ENCODE measurements at regions not wholly inside any gene's neighbourhood (a gene's known extent, or its start where the extent isn't known, plus 50 kb on each side); places are given as distances from the start of the nearest gene placed in this dataset.

DNA sequence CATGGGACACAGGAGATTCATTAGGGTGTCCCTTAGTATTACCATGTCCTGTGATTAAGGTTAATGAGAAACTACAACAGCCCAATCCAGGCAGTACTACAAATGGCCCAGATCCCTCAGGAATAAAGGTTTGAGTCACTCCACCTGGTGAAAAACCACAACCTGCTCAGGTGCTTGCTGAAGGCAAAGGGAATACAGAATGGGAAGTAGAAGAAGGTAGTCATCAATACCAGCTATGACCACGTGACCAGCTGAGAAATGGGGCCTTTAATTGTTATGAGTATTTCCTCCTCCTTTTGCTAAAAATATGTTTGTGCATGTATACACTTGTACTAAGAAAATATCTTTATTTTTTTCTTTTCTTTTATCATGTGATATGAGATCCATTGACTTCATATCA is 91.1 kb upstream of the ADAMTS5 start:
- H3K27ac Mint-ChIP-seq (ENCODE audit: unreplicated experiment), result no peak overlapping the region
- no peaks in the 10 kb centered on the region for H3K4me1 Mint-ChIP-seq (ENCODE audit: low read depth, unreplicated experiment)
- TF ChIP-seq CTCF (IDR thresholded peaks at IDR 0.05; ENCODE audit: partially characterized antibody, unreplicated experiment), result no peak
- DNase-seq, result no peak
- H3K9me3 Mint-ChIP-seq (ENCODE audit: unreplicated experiment), result peaks cover under 1% of the 10 kb centered on the region
- H3K27me3 Mint-ChIP-seq (ENCODE audit: unreplicated experiment), result no peaks in the 10 kb centered on the region
- no peak overlapping the region for H3K4me3 Mint-ChIP-seq (ENCODE audit: unreplicated experiment)
- H3K36me3 Mint-ChIP-seq (ENCODE audit: unreplicated experiment), result peaks cover 13% of the 10 kb centered on the region

DNA sequence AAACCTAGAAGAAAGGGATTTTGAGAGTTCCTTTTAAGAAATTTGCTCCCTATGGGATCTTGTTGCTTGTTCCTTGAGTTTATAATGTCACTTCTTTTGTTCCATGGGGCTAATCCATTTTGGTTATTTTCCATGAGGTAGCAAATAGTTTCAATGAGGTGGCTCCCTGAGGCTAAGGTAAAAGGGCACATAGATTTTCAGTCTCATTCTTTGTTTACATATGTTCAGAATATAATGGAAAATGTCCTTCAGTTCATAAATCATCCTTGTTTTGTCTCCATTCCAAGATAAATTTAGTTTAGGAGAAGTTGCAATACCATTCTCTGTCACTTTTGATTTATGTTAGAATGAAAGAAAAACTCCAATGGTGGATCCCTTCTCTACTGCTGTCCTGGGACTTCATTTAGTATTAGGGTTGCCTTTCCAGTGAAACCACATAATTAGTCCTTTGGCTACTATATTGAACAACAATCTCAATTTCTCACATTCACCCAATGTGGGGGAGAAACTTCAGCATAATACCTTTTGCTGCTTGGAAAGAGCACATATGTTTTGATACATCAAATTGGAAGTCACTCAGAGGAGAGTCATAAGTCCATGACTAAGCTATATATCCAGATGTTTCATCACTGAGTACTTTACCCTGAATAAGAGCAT is 80.9 kb upstream of the ADAMTS5 start:
- TF ChIP-seq CTCF (IDR thresholded peaks at IDR 0.05; ENCODE audit: partially characterized antibody, unreplicated experiment), result no peak
- no peaks in the 10 kb centered on the region for H3K9me3 Mint-ChIP-seq (ENCODE audit: unreplicated experiment)
- H3K4me3 Mint-ChIP-seq (ENCODE audit: unreplicated experiment), result no peak overlapping the region
- DNase-seq, result no peak
- peaks cover 4% of the 10 kb centered on the region for H3K36me3 Mint-ChIP-seq (ENCODE audit: unreplicated experiment)
- no peak overlapping the region for H3K27ac Mint-ChIP-seq (ENCODE audit: unreplicated experiment)
- H3K4me1 Mint-ChIP-seq (ENCODE audit: low read depth, unreplicated experiment), result no peaks in the 10 kb centered on the region
- H3K27me3 Mint-ChIP-seq (ENCODE audit: unreplicated experiment), result no peaks in the 10 kb centered on the region

GRCh38 chr21:27047283-27047657 is 80.4 kb upstream of the ADAMTS5 start:
- H3K27me3 Mint-ChIP-seq (ENCODE audit: unreplicated experiment), result no peaks in the 10 kb centered on the region
- DNase-seq, result no peak
- no peak overlapping the region for H3K4me3 Mint-ChIP-seq (ENCODE audit: unreplicated experiment)
- no peak for TF ChIP-seq CTCF (IDR thresholded peaks at IDR 0.05; ENCODE audit: partially characterized antibody, unreplicated experiment)
- H3K4me1 Mint-ChIP-seq (ENCODE audit: low read depth, unreplicated experiment), result no peaks in the 10 kb centered on the region
- H3K36me3 Mint-ChIP-seq (ENCODE audit: unreplicated experiment), result peaks cover 4% of the 10 kb centered on the region
- no peak overlapping the region for H3K27ac Mint-ChIP-seq (ENCODE audit: unreplicated experiment)
- no peaks in the 10 kb centered on the region for H3K9me3 Mint-ChIP-seq (ENCODE audit: unreplicated experiment)

GRCh38 chr21:27045281-27045985 is 78.5 kb upstream of the ADAMTS5 start:
- Mint-ChIP-seq H3K27ac (ENCODE audit: unreplicated experiment) (no peak overlapping the region), H3K4me1 (ENCODE audit: low read depth, unreplicated experiment) (no peaks in the 10 kb centered on the region), H3K27me3 (ENCODE audit: unreplicated experiment) (no peaks in the 10 kb centered on the region), H3K4me3 (ENCODE audit: unreplicated experiment) (no peak overlapping the region), H3K9me3 (ENCODE audit: unreplicated experiment) (no peaks in the 10 kb centered on the region), H3K36me3 (ENCODE audit: unreplicated experiment) (peaks cover 4% of the 10 kb centered on the region)
- TF ChIP-seq CTCF (IDR thresholded peaks at IDR 0.05; ENCODE audit: partially characterized antibody, unreplicated experiment), result no peak
- no peak for DNase-seq

DNA sequence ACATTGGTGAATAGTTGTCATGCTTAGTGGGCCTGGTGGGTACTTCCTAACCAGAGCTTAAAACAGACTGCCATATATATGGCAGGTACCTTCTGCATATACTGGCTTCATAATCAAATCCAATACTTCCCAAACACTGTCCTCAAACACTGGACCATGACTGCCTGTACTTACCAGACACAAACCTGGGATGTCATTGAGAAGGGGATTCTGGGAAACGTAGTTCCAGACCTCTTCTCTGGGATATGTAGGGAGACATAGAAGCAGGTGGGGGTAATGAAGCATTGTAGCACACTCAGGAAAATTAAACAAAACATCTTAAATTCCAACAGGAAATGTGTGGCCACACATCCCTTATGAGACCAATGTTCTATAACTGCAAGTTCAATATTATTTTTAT is 76.5 kb upstream of the ADAMTS5 start:
- no peak overlapping the region for H3K4me3 Mint-ChIP-seq (ENCODE audit: unreplicated experiment)
- H3K9me3 Mint-ChIP-seq (ENCODE audit: unreplicated experiment), result no peaks in the 10 kb centered on the region
- H3K27me3 Mint-ChIP-seq (ENCODE audit: unreplicated experiment), result no peaks in the 10 kb centered on the region
- H3K27ac Mint-ChIP-seq (ENCODE audit: unreplicated experiment), result no peak overlapping the region
- H3K4me1 Mint-ChIP-seq (ENCODE audit: low read depth, unreplicated experiment), result no peaks in the 10 kb centered on the region
- DNase-seq, result no peak
- H3K36me3 Mint-ChIP-seq (ENCODE audit: unreplicated experiment), result no peaks in the 10 kb centered on the region
- TF ChIP-seq CTCF (IDR thresholded peaks at IDR 0.05; ENCODE audit: partially characterized antibody, unreplicated experiment), result no peak
